Muscle layer of colon (tissue), 2 donors: ENCODE measurements at regions not wholly inside any gene's neighbourhood (a gene's known extent, or its start where the extent isn't known, plus 50 kb on each side); places are given as distances from the start of the nearest gene placed in this dataset.
"Not testable (repeated sequence)": the region's sequence is repeated elsewhere in the genome, so short reads cannot be mapped to it uniquely, and the experiment has no call there.

Experiments
- H3K27ac ChIP-seq: one replicate; pipeline ENCODE4 v1.7.0; 2013; ENCODE audit warnings: low read depth, mild to moderate bottlenecking, low read length, moderate library complexity
- H3K27me3 ChIP-seq, 2 donors: one replicate each; pipeline ENCODE4 v1.7.0; 2013; ENCODE audit warnings: low read length in 2 of 2, mild to moderate bottlenecking in 2 of 2; ENCODE audit not compliant: insufficient read depth in 2 of 2, control insufficient read depth in 1 of 2
- H3K36me3 ChIP-seq: one replicate; pipeline ENCODE4 v1.7.0; 2013; ENCODE audit warnings: mild to moderate bottlenecking, low read length; ENCODE audit not compliant: insufficient read depth
- H3K4me1 ChIP-seq: one replicate; pipeline ENCODE4 v1.7.0; 2013; ENCODE audit warnings: mild to moderate bottlenecking, low read length; ENCODE audit not compliant: insufficient read depth
- H3K4me3 ChIP-seq, 2 donors: one replicate each; pipeline ENCODE4 v1.7.0; 2013; ENCODE audit warnings: low read length in 2 of 2, low read depth in 1 of 2, mild to moderate bottlenecking in 1 of 2, moderate library complexity in 1 of 2
- H3K9ac ChIP-seq: one replicate; pipeline ENCODE4 v1.7.0; 2013; ENCODE audit warnings: low read length
- H3K9me3 ChIP-seq: one replicate; pipeline ENCODE4 v1.7.0; 2013; ENCODE audit warnings: mild to moderate bottlenecking, low read length
- donor health status: abdominal sarcoma.
- donor health status: Adenocarcinoma of cecum.

DNA sequence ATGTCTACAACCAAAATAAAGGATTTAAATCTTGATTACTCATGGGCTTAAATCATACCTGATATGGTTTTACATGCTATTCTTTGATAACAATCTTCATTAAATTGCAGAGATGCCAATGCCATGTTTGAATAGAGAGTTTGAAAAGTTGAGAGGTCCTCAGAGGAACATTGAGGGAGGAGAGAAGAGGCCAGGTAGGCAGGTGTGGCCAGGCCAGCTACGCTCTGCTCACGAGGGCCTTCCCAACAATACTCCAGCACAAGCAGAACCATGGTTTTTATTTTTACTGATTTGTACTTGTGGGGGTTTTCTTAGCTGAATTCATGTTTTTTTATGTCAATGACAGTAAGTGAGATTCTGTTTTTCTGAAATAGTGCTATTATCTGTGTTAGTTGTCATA lies 158.1 kb upstream of the RFC3 start:
- Histone ChIP-seq H3K27ac (no peak overlapping the region), H3K9me3 (no peaks in the 10 kb centered on the region), H3K4me3 (no peak overlapping the region), H3K9ac (no peak overlapping the region), H3K4me1 (no peaks in the 10 kb centered on the region), H3K36me3 (no peaks in the 10 kb centered on the region), H3K27me3 (no peaks in the 10 kb centered on the region)

DNA sequence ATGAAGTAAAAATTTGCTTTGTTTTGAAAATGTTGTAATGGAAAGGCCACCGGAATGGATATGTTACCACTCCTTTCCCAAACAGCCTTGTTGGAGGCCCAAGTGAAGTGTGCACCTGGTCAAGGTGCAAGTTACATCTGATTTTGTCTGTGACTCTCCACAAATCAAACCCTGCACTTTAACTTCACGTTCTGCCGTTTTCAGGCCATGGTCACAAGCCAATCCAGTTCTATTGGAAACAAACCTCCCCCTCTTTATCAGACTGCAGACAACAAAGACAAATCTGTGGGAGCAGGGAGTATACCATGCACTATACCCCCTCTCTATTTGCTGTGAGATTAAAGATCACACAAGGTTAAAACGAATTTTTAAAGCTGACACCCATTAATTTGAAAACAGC lies 155.6 kb upstream of the RFC3 start:
- Histone ChIP-seq H3K4me3 (no peak overlapping the region), H3K27ac (no peak overlapping the region), H3K4me1 (no peaks in the 10 kb centered on the region), H3K27me3 (no peaks in the 10 kb centered on the region), H3K9ac (no peak overlapping the region), H3K9me3 (no peaks in the 10 kb centered on the region), H3K36me3 (no peaks in the 10 kb centered on the region)

GRCh38 chr13:33665626-33666175 lies 152.2 kb upstream of the RFC3 start:
- no peaks in the 10 kb centered on the region for H3K36me3 ChIP-seq
- H3K27ac ChIP-seq, result no peak overlapping the region
- no peaks in the 10 kb centered on the region for H3K4me1 ChIP-seq
- no peak overlapping the region for H3K9ac ChIP-seq
- H3K4me3 ChIP-seq, result no peak overlapping the region
- no peaks in the 10 kb centered on the region for H3K9me3 ChIP-seq
- H3K27me3 ChIP-seq, result no peaks in the 10 kb centered on the region

DNA sequence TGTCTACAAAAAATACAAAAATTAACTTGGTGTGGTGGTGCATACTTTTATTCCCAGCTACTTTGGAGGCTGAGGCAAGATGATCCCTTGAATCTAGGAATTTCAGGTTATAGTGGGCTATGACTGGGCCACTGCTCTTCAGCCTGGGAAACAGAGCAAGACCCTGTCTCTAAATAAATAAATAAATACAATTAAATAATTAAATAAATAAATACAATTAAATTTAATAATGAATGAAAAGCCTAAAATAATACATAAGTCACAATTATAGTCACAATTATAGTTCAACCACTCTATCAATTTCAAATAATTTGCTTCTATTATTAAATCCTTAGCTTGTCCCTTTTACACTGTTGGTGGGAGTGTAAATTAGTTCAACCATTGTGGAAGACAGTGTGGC lies 146.4 kb upstream of the RFC3 start:
- Histone ChIP-seq H3K4me1 (peaks cover 9% of the 10 kb centered on the region), H3K9me3 (no peaks in the 10 kb centered on the region), H3K27ac (no peak overlapping the region), H3K9ac (no peak overlapping the region), H3K4me3 (no peak overlapping the region), H3K36me3 (no peaks in the 10 kb centered on the region), H3K27me3 (no peaks in the 10 kb centered on the region)

DNA sequence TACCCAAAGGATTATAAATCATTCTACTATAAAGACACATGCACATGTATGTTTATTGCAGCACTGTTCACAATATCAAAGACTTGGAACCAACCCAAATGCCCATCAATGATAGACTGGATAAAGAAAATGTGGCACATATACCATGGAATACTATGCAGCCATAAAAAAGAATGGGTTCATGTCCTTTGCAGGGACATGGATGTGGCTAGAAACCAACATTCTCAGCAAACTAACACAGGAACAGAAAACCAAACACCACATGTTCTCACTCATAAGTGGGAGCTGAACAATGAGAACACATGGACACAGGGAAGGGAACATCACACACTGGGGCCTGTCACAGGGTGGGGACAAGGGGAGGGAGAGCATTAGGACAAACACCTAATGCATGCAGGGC lies 145.9 kb upstream of the RFC3 start:
- not testable (repeated sequence) for H3K27ac ChIP-seq, H3K9ac ChIP-seq, H3K27me3 ChIP-seq, H3K9me3 ChIP-seq, H3K36me3 ChIP-seq, H3K4me3 ChIP-seq
- H3K4me1 ChIP-seq, result peaks cover 12% of the 10 kb centered on the region

GRCh38 chr13:33676045-33676989 lies 141.6 kb upstream of the RFC3 start:
- no peaks in the 10 kb centered on the region for H3K36me3 ChIP-seq
- peaks cover 14% of the 10 kb centered on the region for H3K4me1 ChIP-seq
- peak overlapping the region; percentile 68 for H3K27ac ChIP-seq
- peak overlapping the region; percentile 69 for H3K4me3 ChIP-seq
- no peaks in the 10 kb centered on the region for H3K27me3 ChIP-seq
- H3K9me3 ChIP-seq, result no peaks in the 10 kb centered on the region
- no peak overlapping the region for H3K9ac ChIP-seq

DNA sequence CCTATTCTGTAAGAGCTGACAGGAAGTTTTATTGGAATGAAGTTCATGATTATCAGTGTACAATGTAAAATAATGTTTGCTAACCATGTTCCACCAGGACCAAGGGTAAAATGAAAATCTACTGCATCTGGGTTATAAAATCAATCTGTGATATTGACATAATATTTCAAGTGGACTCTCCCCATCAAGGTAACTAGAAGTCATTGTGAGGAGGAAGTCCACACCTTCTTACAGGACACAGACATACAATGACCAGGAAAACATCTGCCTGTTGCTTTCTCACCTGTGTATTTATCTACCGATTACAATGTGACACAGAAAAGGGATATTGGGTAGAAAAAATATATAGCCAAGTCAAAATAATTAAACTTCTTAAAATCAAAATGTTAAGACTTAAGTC lies 140.7 kb upstream of the RFC3 start:
- Histone ChIP-seq H3K36me3 (no peaks in the 10 kb centered on the region), H3K9ac (no peak overlapping the region), H3K27ac (peak overlapping the region; percentile 68), H3K27me3 (no peaks in the 10 kb centered on the region), H3K4me3 (no peak overlapping the region), H3K4me1 (peaks cover 14% of the 10 kb centered on the region), H3K9me3 (no peaks in the 10 kb centered on the region)

DNA sequence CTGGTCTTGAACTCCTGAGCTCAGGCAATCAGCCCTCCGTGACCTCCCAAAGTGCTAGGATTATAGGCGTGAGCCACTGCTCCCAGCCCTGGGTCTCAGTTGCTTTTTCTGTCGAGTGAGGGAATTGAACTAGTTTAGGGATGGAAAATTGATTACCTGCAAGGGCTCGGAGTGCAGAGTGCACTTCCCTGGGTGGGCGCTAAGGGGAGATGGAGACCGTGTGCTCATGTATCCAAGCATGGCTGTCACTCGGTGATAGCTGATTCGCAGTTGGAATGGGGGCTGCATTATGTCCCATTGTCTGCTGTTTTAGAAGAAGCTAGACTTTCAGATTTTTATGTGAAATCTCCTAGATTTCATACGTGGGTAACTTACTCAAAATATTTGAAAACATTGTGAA lies 139.9 kb upstream of the RFC3 start:
- H3K4me1 ChIP-seq, result peaks cover 14% of the 10 kb centered on the region
- H3K27me3 ChIP-seq, result no peaks in the 10 kb centered on the region
- no peaks in the 10 kb centered on the region for H3K9me3 ChIP-seq
- H3K4me3 ChIP-seq, result no peak overlapping the region
- no peaks in the 10 kb centered on the region for H3K36me3 ChIP-seq
- H3K9ac ChIP-seq, result no peak overlapping the region
- H3K27ac ChIP-seq, result no peak overlapping the region

- Histone ChIP-seq H3K9me3 (no peaks in the 10 kb centered on the region), H3K27ac (no peak overlapping the region), H3K4me3 (no peak overlapping the region), H3K36me3 (no peaks in the 10 kb centered on the region), H3K4me1 (peaks cover 14% of the 10 kb centered on the region), H3K9ac (no peak overlapping the region), H3K27me3 (no peaks in the 10 kb centered on the region)
Measured at GRCh38 chr13:33678906-33679657, 138.9 kb upstream of the RFC3 start.

- no peaks in the 10 kb centered on the region for H3K36me3 ChIP-seq
- H3K27me3 ChIP-seq, result no peaks in the 10 kb centered on the region
- H3K9me3 ChIP-seq, result no peaks in the 10 kb centered on the region
- H3K27ac ChIP-seq, result no peak overlapping the region
- peaks cover 14% of the 10 kb centered on the region for H3K4me1 ChIP-seq
- H3K4me3 ChIP-seq, result no peak overlapping the region
- no peak overlapping the region for H3K9ac ChIP-seq
Measured at GRCh38 chr13:33679658-33680012, 138.3 kb upstream of the RFC3 start.

DNA sequence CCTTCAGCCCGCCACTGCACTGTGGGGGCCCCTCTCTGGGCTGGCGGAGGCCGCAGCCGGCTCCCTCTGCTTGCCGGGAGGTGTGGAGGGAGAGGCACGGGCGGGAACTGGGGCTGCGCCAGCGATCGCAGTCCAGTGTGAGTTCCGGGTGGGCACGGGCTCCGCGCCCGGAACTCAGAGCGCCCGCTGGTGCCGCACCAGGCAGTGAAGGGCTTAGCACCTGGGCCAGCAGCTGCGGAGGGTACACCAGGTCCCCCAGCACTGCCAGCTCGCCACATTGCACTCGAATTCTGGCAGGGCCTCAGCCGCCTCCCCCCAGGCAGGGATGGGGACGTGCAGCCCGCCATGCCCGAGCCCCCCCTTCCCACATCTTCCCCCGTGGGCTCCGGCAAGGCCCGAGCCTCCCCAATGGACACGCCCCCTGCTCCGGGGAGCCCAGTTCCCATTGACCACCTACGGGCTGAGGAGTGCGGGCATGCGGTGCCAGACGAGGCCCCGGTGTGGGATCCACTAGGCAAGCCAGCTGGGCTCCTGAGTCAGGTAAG lies 135.9 kb upstream of the RFC3 start:
- H3K27me3 ChIP-seq, result no peaks in the 10 kb centered on the region
- no peaks in the 10 kb centered on the region for H3K36me3 ChIP-seq
- no peak overlapping the region for H3K4me3 ChIP-seq
- H3K9me3 ChIP-seq, result no peaks in the 10 kb centered on the region
- peaks cover 2% of the 10 kb centered on the region for H3K4me1 ChIP-seq
- no peak overlapping the region for H3K27ac ChIP-seq
- H3K9ac ChIP-seq, result no peak overlapping the region
